ENCODE measurements at regions not wholly inside any gene's neighbourhood (a gene's known extent, or its start where the extent isn't known, plus 50 kb on each side); places are given as distances from the start of the nearest gene placed in this dataset.

DNA sequence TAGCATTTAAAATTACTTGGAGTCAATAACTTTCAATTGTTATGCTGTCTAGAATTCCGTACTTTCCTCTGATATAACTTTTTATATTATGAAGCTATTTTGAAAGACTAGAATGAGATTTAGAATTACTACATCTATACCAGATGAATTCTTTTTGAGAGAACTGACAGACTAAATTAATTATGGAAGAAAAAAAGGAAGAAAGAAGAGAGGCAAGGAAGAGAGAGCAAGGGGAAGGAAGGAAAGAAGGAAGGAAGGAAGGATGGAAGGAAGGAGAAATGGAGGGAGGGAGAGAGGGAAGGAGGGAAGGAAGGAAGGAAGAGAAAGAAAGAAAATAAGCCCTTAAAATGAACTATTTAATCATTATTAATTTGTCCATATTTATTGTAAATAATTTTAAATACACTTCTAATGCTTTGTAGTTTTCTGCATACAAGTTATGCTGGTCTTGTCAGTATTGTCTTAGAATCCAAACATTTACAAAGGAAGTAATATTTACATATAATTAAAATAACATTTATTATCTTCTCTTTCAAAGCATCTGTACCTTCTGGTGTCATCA, 280.4 kb upstream of the HSF2 start:
- Histone ChIP-seq H3F3A (ENCODE audit: insufficient read depth, low read length, poor library complexity, severe bottlenecking) (no peaks in the 10 kb centered on the region), H3K9me3 (ENCODE audit: low read length) (no peaks in the 10 kb centered on the region), H3K79me2 (replicated peaks; ENCODE audit: insufficient read depth, low read length) (no peaks in the 10 kb centered on the region), H3K4me3 (ENCODE audit: low read length) (no peak overlapping the region), H3K4me2 (ENCODE audit: low read length) (no peak overlapping the region), H3K27me3 (ENCODE audit: insufficient read depth, low read depth, low read length) (no peaks in the 10 kb centered on the region), H3K9me2 (ENCODE audit: insufficient read depth, low read length) (no peaks in the 10 kb centered on the region), H2AFZ (ENCODE audit: low read depth, low read length) (no peak overlapping the region), H3K9ac (ENCODE audit: low read length) (no peak overlapping the region), H3K36me3 (ENCODE audit: insufficient read depth, low read length) (no peaks in the 10 kb centered on the region), H3K27ac (ENCODE audit: low read length) (no peak overlapping the region), H4K20me1 (ENCODE audit: insufficient read depth) (no peaks in the 10 kb centered on the region)
- TF ChIP-seq REST (IDR thresholded peaks at IDR 0.05; ENCODE audit: borderline replicate concordance): no peak
- TF ChIP-seq EZH2 (IDR thresholded peaks at IDR 0.05; ENCODE audit: borderline replicate concordance, insufficient read depth, low read length, poor library complexity, severe bottlenecking): no peak
- TF ChIP-seq TAF1 (IDR thresholded peaks at IDR 0.05; ENCODE audit: low read depth): no peak
- no peak for TF ChIP-seq POLR2AphosphoS5 (IDR thresholded peaks at IDR 0.05)

DNA sequence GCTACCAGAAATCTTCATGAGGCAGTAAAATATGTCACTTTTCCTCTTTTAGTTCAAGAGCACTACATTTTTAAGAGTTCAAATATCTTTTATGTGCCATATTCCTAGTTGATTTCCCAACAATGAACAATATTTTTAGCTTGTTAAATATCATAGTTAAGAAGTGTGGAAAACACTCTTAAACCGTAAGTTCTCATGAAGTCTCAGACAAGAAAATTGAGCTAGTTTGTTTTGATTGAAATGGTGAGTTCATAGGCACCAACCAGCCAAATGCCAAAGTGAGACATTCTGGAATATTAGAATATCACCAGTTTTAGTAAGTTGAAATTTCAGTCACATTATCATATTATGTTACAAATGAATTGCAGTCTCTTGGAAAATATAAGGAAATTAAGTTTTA, 277.2 kb upstream of the HSF2 start:
- no peak overlapping the region for H3K9ac ChIP-seq (ENCODE audit: low read length)
- no peak overlapping the region for H3K4me3 ChIP-seq (ENCODE audit: low read length)
- no peaks in the 10 kb centered on the region for H4K20me1 ChIP-seq (ENCODE audit: insufficient read depth)
- H3K27me3 ChIP-seq (ENCODE audit: insufficient read depth, low read depth, low read length): no peaks in the 10 kb centered on the region
- no peaks in the 10 kb centered on the region for H3F3A ChIP-seq (ENCODE audit: insufficient read depth, low read length, poor library complexity, severe bottlenecking)
- no peaks in the 10 kb centered on the region for H3K9me3 ChIP-seq (ENCODE audit: low read length)
- no peak for TF ChIP-seq TAF1 (IDR thresholded peaks at IDR 0.05; ENCODE audit: low read depth)
- TF ChIP-seq EZH2 (IDR thresholded peaks at IDR 0.05; ENCODE audit: borderline replicate concordance, insufficient read depth, low read length, poor library complexity, severe bottlenecking): no peak
- TF ChIP-seq RAD21 (conservative IDR thresholded peaks at IDR 0.05): no peak
- H3K36me3 ChIP-seq (ENCODE audit: insufficient read depth, low read length): no peaks in the 10 kb centered on the region
- H3K27ac ChIP-seq (ENCODE audit: low read length): no peak overlapping the region
- no peaks in the 10 kb centered on the region for H3K79me2 ChIP-seq (replicated peaks; ENCODE audit: insufficient read depth, low read length)
- H2AFZ ChIP-seq (ENCODE audit: low read depth, low read length): no peak overlapping the region
- no peak overlapping the region for H3K4me2 ChIP-seq (ENCODE audit: low read length)
- H3K9me2 ChIP-seq (ENCODE audit: insufficient read depth, low read length): no peaks in the 10 kb centered on the region

GRCh38 chr6:122122686-122123085, 276.8 kb upstream of the HSF2 start:
- Histone ChIP-seq H2AFZ (ENCODE audit: low read depth, low read length) (no peak overlapping the region), H3K27ac (ENCODE audit: low read length) (no peak overlapping the region), H3K36me3 (ENCODE audit: insufficient read depth, low read length) (no peaks in the 10 kb centered on the region), H3K79me2 (replicated peaks; ENCODE audit: insufficient read depth, low read length) (no peaks in the 10 kb centered on the region), H3F3A (ENCODE audit: insufficient read depth, low read length, poor library complexity, severe bottlenecking) (no peaks in the 10 kb centered on the region), H3K4me2 (ENCODE audit: low read length) (no peak overlapping the region), H3K9me3 (ENCODE audit: low read length) (no peaks in the 10 kb centered on the region), H3K4me3 (ENCODE audit: low read length) (no peak overlapping the region), H4K20me1 (ENCODE audit: insufficient read depth) (no peaks in the 10 kb centered on the region), H3K9me2 (ENCODE audit: insufficient read depth, low read length) (no peaks in the 10 kb centered on the region), H3K27me3 (ENCODE audit: insufficient read depth, low read depth, low read length) (no peaks in the 10 kb centered on the region), H3K9ac (ENCODE audit: low read length) (no peak overlapping the region)
- no peak for TF ChIP-seq RAD21 (conservative IDR thresholded peaks at IDR 0.05)
- no peak for TF ChIP-seq REST (IDR thresholded peaks at IDR 0.05; ENCODE audit: borderline replicate concordance)
- no peak for TF ChIP-seq SMC3 (conservative IDR thresholded peaks at IDR 0.05; ENCODE audit: poor library complexity)
- TF ChIP-seq EP300 (conservative IDR thresholded peaks at IDR 0.05; ENCODE audit: poor library complexity, severe bottlenecking): no peak
